GM12872 (cell line): ENCODE measurements at regions not wholly inside any gene's neighbourhood (a gene's known extent, or its start where the extent isn't known, plus 50 kb on each side); places are given as distances from the start of the nearest gene placed in this dataset.

ENCODE experiments used
- TF ChIP-seq, protein P1 (sequence below): IDR thresholded peaks from 3 replicates; pipeline ENCODE4 v1.5.1; 2011; ENCODE audit warnings: low read depth, mild to moderate bottlenecking, low read length, moderate library complexity; ENCODE audit not compliant: insufficient read depth

DNA sequence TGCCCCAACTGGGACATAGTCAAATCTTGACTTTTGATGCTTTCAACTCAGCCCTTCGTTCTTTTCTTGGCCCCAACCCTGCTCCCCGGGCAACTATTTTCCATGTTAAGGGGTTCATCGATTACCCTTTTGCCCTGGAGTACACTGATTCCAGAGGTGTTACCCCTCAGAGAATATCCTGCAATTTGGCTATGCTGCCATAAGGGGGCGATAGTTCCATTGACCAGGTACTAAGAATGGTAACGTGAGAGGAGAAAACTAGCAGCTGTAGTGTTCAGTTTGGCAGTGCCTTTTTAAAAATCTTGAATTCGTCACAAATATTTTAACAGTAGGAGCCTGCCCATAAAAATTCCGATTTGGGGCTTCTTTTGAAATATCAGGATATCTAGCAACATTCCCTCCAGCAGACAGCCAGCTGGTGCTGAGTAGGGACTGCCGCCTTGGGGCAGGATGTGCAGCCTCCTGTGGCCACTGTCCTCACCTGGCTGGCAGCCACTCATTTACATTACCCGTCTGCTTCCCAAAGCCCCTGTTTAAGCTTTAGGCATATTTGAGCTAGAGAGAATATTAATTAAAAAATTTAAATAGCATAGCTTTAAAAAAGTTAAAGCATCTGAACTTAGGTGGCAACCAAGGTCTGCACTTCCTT, 146.3 kb upstream of the SKOR2 start:
- TF ChIP-seq, protein P1, sequence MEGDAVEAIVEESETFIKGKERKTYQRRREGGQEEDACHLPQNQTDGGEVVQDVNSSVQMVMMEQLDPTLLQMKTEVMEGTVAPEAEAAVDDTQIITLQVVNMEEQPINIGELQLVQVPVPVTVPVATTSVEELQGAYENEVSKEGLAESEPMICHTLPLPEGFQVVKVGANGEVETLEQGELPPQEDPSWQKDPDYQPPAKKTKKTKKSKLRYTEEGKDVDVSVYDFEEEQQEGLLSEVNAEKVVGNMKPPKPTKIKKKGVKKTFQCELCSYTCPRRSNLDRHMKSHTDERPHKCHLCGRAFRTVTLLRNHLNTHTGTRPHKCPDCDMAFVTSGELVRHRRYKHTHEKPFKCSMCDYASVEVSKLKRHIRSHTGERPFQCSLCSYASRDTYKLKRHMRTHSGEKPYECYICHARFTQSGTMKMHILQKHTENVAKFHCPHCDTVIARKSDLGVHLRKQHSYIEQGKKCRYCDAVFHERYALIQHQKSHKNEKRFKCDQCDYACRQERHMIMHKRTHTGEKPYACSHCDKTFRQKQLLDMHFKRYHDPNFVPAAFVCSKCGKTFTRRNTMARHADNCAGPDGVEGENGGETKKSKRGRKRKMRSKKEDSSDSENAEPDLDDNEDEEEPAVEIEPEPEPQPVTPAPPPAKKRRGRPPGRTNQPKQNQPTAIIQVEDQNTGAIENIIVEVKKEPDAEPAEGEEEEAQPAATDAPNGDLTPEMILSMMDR: peak; percentile 54

DNA sequence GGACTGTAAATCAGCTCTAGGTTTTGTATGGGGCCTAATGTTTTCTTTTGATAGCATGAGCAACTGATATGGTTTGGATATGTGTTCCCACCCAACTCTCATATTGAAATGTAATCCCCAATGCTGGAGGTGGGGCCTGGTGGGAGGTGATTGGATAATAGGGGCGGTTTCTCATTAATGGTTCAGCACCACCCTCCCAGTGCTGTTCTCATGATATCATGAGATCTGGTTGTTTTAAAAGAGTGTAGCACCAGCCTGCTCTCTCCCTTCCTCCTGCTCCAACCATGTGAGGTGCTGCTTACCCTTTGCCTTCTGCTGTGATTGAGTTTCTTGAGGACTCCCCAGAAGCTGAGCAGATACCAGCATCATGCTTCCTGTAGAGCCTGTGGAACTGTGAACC, 140.2 kb upstream of the SKOR2 start:
- TF ChIP-seq, protein P1: no peak

DNA sequence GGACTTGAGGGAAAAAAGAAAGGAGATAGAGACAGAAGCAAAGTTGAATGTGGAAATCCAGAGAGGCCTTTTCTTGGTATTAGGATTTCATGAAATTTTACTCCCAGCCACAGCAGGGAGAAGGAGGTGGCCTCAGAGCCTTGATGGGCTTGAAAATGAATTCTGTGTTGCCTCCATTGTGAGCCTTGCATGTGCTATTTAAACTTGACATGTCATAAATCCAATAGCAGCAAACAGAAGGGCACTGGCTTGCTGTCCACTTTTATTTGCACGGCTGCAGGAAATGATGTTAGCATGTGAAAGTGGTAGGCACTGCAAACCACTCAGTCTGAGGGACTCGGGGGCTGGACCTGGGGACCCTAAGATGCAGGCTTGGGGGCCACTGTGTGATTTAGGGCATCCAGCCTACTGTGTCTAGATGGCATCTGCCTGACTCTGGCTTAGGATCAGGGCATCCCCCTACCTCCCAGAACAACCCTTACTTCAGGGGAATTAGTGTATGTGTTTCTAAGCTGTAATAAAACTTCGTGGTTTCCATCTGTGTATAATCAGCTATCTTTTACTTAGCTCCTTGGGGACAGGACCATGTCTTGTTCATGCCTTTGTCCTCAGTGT, 139.1 kb upstream of the SKOR2 start:
- TF ChIP-seq, protein P1: no peak

DNA sequence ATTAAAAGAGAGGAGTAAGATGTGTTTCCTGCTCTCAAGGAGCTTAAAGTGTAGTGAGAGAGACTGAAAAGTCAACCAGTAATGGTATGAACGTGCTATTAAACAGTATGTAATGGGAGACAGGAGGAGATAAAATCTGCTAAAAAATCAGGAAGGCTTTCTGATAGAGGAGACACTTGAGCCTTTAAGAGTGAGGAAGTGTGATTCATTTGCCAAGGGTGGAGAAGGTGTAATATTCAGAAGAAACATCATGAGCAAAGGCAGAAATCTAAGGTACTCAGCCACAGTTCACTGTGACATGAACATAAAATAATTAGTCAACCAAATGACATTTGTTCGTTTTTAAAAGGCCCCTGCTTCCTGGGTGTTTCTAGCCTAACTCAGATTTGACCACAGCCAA, 137.8 kb upstream of the SKOR2 start:
- TF ChIP-seq, protein P1: no peak

DNA sequence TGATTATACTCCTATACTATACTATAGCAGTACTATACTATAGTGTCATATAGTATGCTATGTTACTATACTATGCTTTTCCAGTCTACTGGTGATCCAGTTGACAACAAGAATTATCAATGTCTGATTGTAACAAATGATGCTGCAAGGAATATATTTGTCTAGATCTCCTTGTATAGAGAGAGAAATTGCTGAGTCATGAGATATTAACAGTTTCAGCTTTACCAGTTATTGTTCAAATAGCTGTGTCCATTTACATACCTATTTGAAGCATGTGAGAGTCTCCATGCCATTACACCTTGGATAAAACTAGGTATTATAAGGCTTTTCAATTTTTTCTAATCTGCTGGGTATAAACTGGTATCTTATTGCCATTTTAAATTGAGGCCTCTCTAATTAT, 136.4 kb upstream of the SKOR2 start:
- TF ChIP-seq, protein P1: no peak

DNA sequence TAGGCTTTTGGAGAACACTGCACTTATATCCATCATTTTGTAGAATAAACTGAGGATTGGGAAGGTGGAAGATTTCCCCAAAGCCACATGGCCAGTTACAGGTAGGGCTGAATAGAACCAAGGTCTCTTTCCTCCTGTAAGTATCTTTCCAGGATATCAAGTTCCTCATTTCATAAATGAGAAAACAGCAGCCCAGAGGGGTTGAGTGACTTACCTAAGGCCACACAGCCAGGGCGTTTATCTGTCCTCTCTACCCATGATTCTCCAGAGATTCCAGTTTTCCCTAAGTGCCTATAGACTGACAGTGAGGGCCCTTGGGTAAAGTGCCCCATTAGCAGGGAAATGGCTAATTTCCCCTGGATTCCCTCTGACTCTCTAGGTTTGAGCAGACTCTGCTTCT, 132.3 kb upstream of the SKOR2 start:
- TF ChIP-seq, protein P1: no peak

DNA sequence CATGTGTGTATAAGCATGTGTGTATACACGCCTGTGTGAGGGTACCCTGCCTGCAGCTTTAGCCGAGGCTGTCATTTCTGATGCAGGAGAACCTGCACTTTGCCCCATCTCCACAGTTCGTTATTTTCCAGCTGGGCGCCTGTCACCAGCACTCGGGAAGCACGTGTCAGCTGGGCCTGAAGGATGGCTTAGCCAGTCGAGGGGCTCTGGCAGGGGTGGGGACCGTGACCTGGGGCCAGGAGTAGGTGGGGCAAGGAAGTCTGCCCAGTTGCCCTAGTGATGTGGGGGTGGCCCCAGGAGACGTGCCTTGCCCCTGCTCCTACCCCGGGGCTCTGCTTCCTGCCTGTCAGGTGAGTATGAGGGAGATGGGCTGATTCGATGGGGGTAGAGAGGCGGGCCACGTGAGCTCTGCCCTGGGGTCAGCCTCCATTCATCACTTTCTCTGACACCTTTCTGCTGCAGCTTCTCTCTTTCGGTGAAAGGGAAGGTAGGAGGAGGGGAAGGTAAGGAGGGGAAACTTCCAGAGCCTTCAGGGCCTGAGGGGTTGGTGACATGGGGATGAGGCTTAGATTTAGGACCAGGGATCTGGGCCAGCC, 130.6 kb upstream of the SKOR2 start:
- TF ChIP-seq, protein P1: no peak
